Colonic mucosa (tissue), 4 donors: ENCODE measurements at regions not wholly inside any gene's neighbourhood (a gene's known extent, or its start where the extent isn't known, plus 50 kb on each side); places are given as distances from the start of the nearest gene placed in this dataset.
"Not testable (repeated sequence)": the region's sequence is repeated elsewhere in the genome, so short reads cannot be mapped to it uniquely, and the experiment has no call there.

ENCODE experiments used
- DNase-seq: peaks from one replicate; pipeline ENCODE4 v3.0.0-alpha.2; 2020
- H3K27ac ChIP-seq: fragments of 200-600 bp; one replicate; pipeline ENCODE4 v1.8.0; 2021
- H3K27me3 ChIP-seq: fragments of 200-600 bp; one replicate; pipeline ENCODE4 v1.8.0; 2021
- H3K36me3 ChIP-seq: fragments of 200-600 bp; one replicate; pipeline ENCODE4 v1.8.0; 2021
- H3K4me1 ChIP-seq: fragments of 200-600 bp; one replicate; pipeline ENCODE4 v1.8.0; 2021; ENCODE audit warnings: mild to moderate bottlenecking
- H3K4me3 ChIP-seq: fragments of 200-600 bp; one replicate; pipeline ENCODE4 v1.8.0; 2021
- H3K9ac ChIP-seq, 2 donors: one replicate each; pipeline ENCODE4 v1.7.0; 2013; ENCODE audit warnings: control low read depth in 2 of 2, low read depth in 2 of 2, low read length in 2 of 2
- H3K9me3 ChIP-seq: fragments of 200-600 bp; one replicate; pipeline ENCODE4 v1.8.0; 2021
- intact Hi-C: fragments of 100-400 bp; cut with DNase I; formaldehyde crosslinking; loops from one replicate; pipeline ENCODE4 v1.14.1; 2022
- TF ChIP-seq, protein P1 (sequence below): fragments of 200-600 bp; IDR thresholded peaks from one replicate; pipeline ENCODE4 v1.8.0; 2022; ENCODE audit warnings: antibody characterized with exemption, mild to moderate bottlenecking
- donor health status: healthy.
- donor health status: DM: no; HTN: no; CAD: no.
- donor health status: DM: no; HTN: no; CAD: no.

- no peak for DNase-seq
- H3K27me3 ChIP-seq, result no peaks in the 10 kb centered on the region
- H3K27ac ChIP-seq, result no peak overlapping the region
- H3K4me3 ChIP-seq, result no peak overlapping the region
- intact Hi-C loops, result no loop called here
- H3K4me1 ChIP-seq, result no peaks in the 10 kb centered on the region
- no peak overlapping the region for H3K9ac ChIP-seq
- TF ChIP-seq, protein P1, sequence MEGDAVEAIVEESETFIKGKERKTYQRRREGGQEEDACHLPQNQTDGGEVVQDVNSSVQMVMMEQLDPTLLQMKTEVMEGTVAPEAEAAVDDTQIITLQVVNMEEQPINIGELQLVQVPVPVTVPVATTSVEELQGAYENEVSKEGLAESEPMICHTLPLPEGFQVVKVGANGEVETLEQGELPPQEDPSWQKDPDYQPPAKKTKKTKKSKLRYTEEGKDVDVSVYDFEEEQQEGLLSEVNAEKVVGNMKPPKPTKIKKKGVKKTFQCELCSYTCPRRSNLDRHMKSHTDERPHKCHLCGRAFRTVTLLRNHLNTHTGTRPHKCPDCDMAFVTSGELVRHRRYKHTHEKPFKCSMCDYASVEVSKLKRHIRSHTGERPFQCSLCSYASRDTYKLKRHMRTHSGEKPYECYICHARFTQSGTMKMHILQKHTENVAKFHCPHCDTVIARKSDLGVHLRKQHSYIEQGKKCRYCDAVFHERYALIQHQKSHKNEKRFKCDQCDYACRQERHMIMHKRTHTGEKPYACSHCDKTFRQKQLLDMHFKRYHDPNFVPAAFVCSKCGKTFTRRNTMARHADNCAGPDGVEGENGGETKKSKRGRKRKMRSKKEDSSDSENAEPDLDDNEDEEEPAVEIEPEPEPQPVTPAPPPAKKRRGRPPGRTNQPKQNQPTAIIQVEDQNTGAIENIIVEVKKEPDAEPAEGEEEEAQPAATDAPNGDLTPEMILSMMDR, result no peak
- H3K9me3 ChIP-seq, result no peaks in the 10 kb centered on the region
- no peaks in the 10 kb centered on the region for H3K36me3 ChIP-seq
Observed at GRCh38 chr12:9406564-9407424, 198.6 kb upstream of the PZP start.

DNA sequence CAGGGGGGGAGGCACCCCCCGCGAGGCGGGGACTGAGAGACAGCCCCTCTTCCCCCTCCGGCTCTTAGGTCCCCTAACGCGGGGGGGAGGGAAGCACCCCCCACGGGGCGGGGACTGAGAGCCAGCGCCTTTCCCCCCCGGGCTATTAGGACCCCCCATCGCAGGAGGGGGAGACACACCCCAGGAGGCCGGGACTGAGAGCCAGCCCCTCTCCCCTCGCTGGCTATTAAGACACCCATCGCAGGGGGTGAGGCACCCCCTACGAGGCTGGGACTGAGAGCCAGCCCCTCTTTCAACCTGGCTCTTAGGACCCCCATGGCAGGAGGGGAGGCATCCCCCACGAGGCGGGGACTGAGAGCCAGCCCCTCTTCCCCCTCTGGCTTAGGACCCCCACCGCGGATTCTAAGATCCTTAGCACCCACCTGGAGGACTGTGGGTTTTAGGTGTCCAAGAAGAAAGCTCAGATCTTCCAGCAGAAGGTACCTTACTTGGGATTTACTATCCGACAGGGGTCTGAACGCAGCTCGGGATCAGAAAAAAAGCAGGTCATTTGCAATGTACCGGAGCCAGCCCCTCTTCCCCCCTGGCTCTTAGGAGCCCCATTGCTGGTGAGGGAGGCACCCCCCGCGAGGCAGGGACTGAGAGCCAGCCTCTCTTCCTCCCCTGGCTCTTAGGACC is 197.8 kb upstream of the PZP start:
- H3K4me3 ChIP-seq, result no peak overlapping the region
- DNase-seq, result no peak
- intact Hi-C loops, result no loop called here
- no peaks in the 10 kb centered on the region for H3K9me3 ChIP-seq
- H3K9ac ChIP-seq, result no peak overlapping the region
- TF ChIP-seq, protein P1, result no peak
- H3K36me3 ChIP-seq, result no peaks in the 10 kb centered on the region
- no peak overlapping the region for H3K27ac ChIP-seq
- H3K27me3 ChIP-seq, result no peaks in the 10 kb centered on the region
- no peaks in the 10 kb centered on the region for H3K4me1 ChIP-seq

- Histone ChIP-seq H3K27ac (no peak overlapping the region), H3K4me1 (no peaks in the 10 kb centered on the region), H3K9ac (no peak overlapping the region), H3K9me3 (no peaks in the 10 kb centered on the region), H3K4me3 (no peak overlapping the region), H3K27me3 (no peaks in the 10 kb centered on the region), H3K36me3 (no peaks in the 10 kb centered on the region)
- no peak for DNase-seq
- TF ChIP-seq, protein P1, result no peak
- intact Hi-C loops, result no loop called here
Observed at GRCh38 chr12:9404469-9405260, 196.5 kb upstream of the PZP start.

GRCh38 chr12:9404031-9404430 is 195.8 kb upstream of the PZP start:
- intact Hi-C loops, result no loop called here
- no peaks in the 10 kb centered on the region for H3K36me3 ChIP-seq
- no peak overlapping the region for H3K4me3 ChIP-seq
- TF ChIP-seq, protein P1, result no peak
- no peak for DNase-seq
- H3K4me1 ChIP-seq, result no peaks in the 10 kb centered on the region
- no peak overlapping the region for H3K9ac ChIP-seq
- no peak overlapping the region for H3K27ac ChIP-seq
- no peaks in the 10 kb centered on the region for H3K9me3 ChIP-seq
- no peaks in the 10 kb centered on the region for H3K27me3 ChIP-seq

GRCh38 chr12:9402432-9403040 is 194.3 kb upstream of the PZP start:
- H3K27ac ChIP-seq, H3K27me3 ChIP-seq, H3K9me3 ChIP-seq, H3K9ac ChIP-seq, H3K4me1 ChIP-seq, intact Hi-C loops, DNase-seq, H3K36me3 ChIP-seq, H3K4me3 ChIP-seq: not testable (repeated sequence)

GRCh38 chr12:9396367-9396766 is 188.2 kb upstream of the PZP start:
- intact Hi-C loops, H3K4me3 ChIP-seq, H3K4me1 ChIP-seq, H3K27ac ChIP-seq, DNase-seq, H3K9ac ChIP-seq, H3K9me3 ChIP-seq, H3K27me3 ChIP-seq, H3K36me3 ChIP-seq: not testable (repeated sequence)

- H3K9ac ChIP-seq, H3K27me3 ChIP-seq, intact Hi-C loops, H3K4me1 ChIP-seq, H3K4me3 ChIP-seq, H3K36me3 ChIP-seq, H3K27ac ChIP-seq, DNase-seq, H3K9me3 ChIP-seq: not testable (repeated sequence)
Observed at GRCh38 chr12:9395220-9395619, 187.0 kb upstream of the PZP start.
